HFFc6 (cell line): ENCODE measurements at regions not wholly inside any gene's neighbourhood (a gene's known extent, or its start where the extent isn't known, plus 50 kb on each side); places are given as distances from the start of the nearest gene placed in this dataset.

Experiments
- DNase-seq: peaks from one replicate; pipeline ENCODE4 v3.0.0-alpha.2; 2018
- H3K27ac Mint-ChIP-seq: 2 replicates; pipeline ENCODE4 v1.8.0; 2020; ENCODE audit warnings: mild to moderate bottlenecking, mixed read lengths
- H3K27me3 Mint-ChIP-seq: 2 replicates; pipeline ENCODE4 v1.8.0; 2021; ENCODE audit warnings: mild to moderate bottlenecking, moderate library complexity, mixed read lengths; ENCODE audit not compliant: insufficient read depth
- H3K36me3 Mint-ChIP-seq: 2 replicates; pipeline ENCODE4 v1.8.0; 2021; ENCODE audit warnings: low read depth, mixed read lengths
- H3K4me1 Mint-ChIP-seq: 2 replicates; pipeline ENCODE4 v1.8.0; 2020; ENCODE audit warnings: low read depth, mixed read lengths
- H3K4me3 Mint-ChIP-seq: 2 replicates; pipeline ENCODE4 v1.8.0; 2020; ENCODE audit warnings: mild to moderate bottlenecking, moderate library complexity, mixed read lengths
- H3K9me3 Mint-ChIP-seq: 2 replicates; pipeline ENCODE4 v1.8.0; 2020; ENCODE audit warnings: mild to moderate bottlenecking, mixed read lengths
- TF ChIP-seq, protein P1 (sequence below): fragments of 200-600 bp; sonication (generic); IDR thresholded peaks from 2 replicates; pipeline ENCODE4 v1.5.0; 2021; ENCODE audit warnings: antibody characterized with exemption, mild to moderate bottlenecking

DNA sequence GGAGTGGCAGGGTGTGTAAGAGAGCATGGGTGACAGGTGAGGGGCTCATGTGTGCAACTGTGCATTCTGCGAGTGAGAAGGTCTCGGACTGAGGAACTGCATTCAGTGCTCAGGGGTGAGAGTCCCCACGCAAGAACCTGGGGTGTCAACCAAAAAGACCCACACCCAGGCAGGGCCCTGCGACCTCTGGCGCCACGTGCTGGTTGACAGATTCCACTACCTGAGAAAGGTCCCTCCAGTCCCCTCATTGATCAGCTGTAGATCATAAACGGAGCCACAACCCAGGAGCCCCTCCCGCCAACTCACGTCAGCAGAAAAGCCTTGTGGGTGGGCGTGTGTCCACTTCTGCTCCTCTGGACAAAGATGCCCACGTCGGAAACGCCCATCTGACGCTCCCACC lies 98.7 kb downstream of the ASCL4 start:
- Mint-ChIP-seq H3K4me3 (no peak overlapping the region), H3K4me1 (no peaks in the 10 kb centered on the region), H3K27me3 (peaks cover 2% of the 10 kb centered on the region; the same call in 1 of the 2 replicates), H3K36me3 (no peaks in the 10 kb centered on the region), H3K9me3 (peaks cover 18% of the 10 kb centered on the region), H3K27ac (no peak overlapping the region)
- no peak for DNase-seq
- TF ChIP-seq, protein P1, sequence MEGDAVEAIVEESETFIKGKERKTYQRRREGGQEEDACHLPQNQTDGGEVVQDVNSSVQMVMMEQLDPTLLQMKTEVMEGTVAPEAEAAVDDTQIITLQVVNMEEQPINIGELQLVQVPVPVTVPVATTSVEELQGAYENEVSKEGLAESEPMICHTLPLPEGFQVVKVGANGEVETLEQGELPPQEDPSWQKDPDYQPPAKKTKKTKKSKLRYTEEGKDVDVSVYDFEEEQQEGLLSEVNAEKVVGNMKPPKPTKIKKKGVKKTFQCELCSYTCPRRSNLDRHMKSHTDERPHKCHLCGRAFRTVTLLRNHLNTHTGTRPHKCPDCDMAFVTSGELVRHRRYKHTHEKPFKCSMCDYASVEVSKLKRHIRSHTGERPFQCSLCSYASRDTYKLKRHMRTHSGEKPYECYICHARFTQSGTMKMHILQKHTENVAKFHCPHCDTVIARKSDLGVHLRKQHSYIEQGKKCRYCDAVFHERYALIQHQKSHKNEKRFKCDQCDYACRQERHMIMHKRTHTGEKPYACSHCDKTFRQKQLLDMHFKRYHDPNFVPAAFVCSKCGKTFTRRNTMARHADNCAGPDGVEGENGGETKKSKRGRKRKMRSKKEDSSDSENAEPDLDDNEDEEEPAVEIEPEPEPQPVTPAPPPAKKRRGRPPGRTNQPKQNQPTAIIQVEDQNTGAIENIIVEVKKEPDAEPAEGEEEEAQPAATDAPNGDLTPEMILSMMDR, result no peak

DNA sequence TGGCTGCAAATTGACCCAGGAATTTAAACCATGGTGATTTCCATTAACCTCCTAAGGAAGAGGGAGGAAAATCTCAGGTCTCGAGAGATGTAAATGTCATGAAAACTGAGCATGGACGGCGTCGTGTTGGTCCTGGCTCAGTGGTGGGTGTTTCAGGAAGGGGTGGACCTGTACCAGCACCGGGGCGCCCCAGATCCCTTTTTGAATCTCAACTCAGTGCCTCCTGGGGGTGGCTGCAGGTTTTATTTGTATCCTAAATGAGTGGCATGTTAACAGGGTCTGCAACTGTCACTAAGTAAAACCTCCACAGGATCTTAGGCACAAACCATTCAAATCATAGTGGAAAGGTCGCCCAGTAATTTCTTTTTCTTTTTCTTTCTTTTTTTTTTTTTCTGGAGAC lies 101.3 kb downstream of the ASCL4 start:
- TF ChIP-seq, protein P1, result no peak
- H3K27ac Mint-ChIP-seq, result no peak overlapping the region
- peaks cover 18% of the 10 kb centered on the region for H3K9me3 Mint-ChIP-seq
- no peaks in the 10 kb centered on the region for H3K4me1 Mint-ChIP-seq
- peaks cover 4% of the 10 kb centered on the region; the same call in 1 of the 2 replicates for H3K27me3 Mint-ChIP-seq
- no peak overlapping the region for H3K4me3 Mint-ChIP-seq
- no peak for DNase-seq
- no peaks in the 10 kb centered on the region for H3K36me3 Mint-ChIP-seq

DNA sequence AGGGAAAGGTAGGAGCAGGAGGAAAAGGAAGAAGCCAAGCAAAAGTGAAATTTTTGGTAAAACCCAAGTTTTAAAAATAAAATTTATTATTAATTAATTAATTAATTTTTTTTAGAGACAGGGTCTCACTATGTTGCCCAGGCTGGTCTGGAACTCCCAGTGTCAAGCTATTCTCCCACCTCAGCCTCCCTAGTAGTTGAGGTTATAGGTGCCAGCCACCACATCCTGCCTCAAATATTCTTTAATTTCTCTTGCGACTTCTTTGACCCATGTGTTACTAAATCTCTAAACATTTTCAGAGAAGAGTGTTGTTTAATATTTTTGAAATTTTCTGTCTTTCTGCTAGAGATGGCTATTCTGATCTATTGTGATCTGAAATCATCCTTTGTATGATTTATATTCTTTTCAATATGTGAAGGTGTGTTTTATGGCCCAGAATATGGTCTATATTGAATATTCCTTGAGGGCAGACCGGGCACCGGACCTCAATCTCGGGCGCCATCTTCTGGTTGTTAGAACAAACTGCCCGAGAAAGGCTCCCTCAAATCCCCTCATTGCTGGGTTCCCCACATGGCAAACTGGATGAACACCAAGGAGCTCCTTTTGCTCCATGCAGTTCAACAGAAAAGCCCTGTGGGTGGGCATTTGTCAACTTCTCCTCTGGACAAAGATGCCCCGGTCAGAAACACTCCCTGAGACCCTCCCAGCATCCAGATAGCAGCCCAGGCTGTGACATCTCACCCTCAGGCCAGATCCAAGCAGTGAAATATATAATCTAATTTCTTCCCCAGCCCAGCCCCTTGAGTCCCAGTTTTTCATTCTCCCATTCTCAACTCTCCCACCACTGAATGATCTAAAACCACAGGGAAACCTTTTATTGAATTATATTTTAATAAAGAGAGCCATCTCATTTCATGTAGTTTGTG lies 110.5 kb downstream of the ASCL4 start:
- H3K4me3 Mint-ChIP-seq, result no peak overlapping the region
- no peaks in the 10 kb centered on the region for H3K36me3 Mint-ChIP-seq
- peak; percentile 30 for DNase-seq
- H3K27ac Mint-ChIP-seq, result no peak overlapping the region
- no peaks in the 10 kb centered on the region for H3K9me3 Mint-ChIP-seq
- H3K27me3 Mint-ChIP-seq, result peaks cover 3% of the 10 kb centered on the region; the same call in 1 of the 2 replicates
- no peaks in the 10 kb centered on the region for H3K4me1 Mint-ChIP-seq
- TF ChIP-seq, protein P1, result peak; percentile 84

DNA sequence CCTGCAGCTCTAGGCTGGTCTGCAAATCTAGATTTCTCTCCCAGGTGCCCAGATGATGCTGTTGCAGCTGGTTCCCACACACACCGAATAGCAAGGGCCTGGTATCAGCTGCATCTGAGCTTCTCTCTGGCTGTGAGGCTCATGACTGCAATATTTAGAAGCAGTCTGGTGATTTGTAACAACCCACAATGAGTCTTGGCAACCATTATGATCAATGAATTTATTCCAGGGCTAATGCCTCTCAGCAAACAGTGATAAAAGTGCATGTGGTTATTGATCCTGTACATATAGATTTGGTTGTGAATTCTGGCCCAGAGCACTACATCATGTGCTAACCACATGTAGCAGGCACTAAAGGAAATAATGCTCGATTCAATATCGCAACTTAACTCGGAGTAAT lies 114.3 kb downstream of the ASCL4 start:
- H3K4me1 Mint-ChIP-seq, result no peaks in the 10 kb centered on the region
- H3K36me3 Mint-ChIP-seq, result no peaks in the 10 kb centered on the region
- no peak overlapping the region for H3K27ac Mint-ChIP-seq
- H3K9me3 Mint-ChIP-seq, result peaks cover 2% of the 10 kb centered on the region; the same call in 1 of the 2 replicates
- no peaks in the 10 kb centered on the region for H3K27me3 Mint-ChIP-seq
- TF ChIP-seq, protein P1, result no peak
- H3K4me3 Mint-ChIP-seq, result no peak overlapping the region
- no peak for DNase-seq

DNA sequence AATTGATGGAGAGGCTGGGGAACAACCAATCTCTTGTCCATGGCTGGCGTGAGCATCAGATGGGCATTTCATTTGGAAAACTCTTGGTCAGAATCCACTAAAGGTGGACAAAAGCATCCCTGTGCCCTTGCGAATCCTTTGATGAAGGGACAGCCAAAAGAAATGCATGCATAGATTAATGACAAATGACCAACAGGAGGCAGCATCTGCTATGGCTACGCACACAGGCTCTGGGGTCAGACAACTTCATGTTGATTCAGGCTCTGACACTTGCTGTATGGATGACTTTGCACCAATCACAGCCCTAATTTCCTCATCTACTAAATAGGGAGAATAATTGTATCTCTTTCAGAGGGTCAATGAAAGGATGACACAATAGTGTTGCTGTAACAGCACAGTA lies 117.5 kb downstream of the ASCL4 start:
- no peaks in the 10 kb centered on the region for H3K27me3 Mint-ChIP-seq
- H3K4me3 Mint-ChIP-seq, result no peak overlapping the region
- H3K27ac Mint-ChIP-seq, result no peak overlapping the region
- TF ChIP-seq, protein P1, result peak; percentile 55
- 0 out of 2 replicates have a peak, but pooled peaks cover 6% of the 10 kb centered on the region for H3K4me1 Mint-ChIP-seq
- DNase-seq, result no peak
- no peaks in the 10 kb centered on the region for H3K36me3 Mint-ChIP-seq
- H3K9me3 Mint-ChIP-seq, result peaks cover 4% of the 10 kb centered on the region; the same call in 1 of the 2 replicates
